ENCODE measurements at regions not wholly inside any gene's neighbourhood (a gene's known extent, or its start where the extent isn't known, plus 50 kb on each side); places are given as distances from the start of the nearest gene placed in this dataset.

DNA sequence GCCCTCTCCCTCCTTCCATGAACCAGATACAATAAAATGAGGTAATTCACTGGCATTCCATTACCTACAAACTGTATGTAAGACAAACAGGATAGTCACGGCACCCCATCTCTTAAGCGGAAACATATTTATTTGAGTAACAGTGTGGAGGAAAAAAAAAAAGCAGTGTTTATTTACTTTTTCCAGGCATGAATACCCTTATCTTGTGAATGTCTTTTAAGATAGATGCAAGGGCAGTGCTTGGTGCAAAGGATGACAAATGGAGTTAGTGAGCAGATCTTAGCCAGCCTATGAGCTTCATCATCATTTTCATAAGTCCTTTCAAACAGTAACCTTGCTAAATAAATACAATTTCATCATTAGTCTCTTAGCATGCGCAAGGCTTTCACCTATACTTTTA, 1661.8 kb upstream of the SPRY2 start:
- Histone ChIP-seq H3K27ac (ENCODE audit: low read length) (no peak overlapping the region), H3K79me2 (replicated peaks; ENCODE audit: insufficient read depth, low read length) (no peaks in the 10 kb centered on the region), H3K4me2 (ENCODE audit: low read length) (no peak overlapping the region), H3K36me3 (ENCODE audit: insufficient read depth, low read length) (no peaks in the 10 kb centered on the region), H3K4me3 (ENCODE audit: low read length) (no peak overlapping the region), H3K9ac (ENCODE audit: low read length) (no peak overlapping the region), H3K27me3 (ENCODE audit: insufficient read depth, low read depth, low read length) (no peaks in the 10 kb centered on the region), H3F3A (ENCODE audit: insufficient read depth, low read length, poor library complexity, severe bottlenecking) (no peaks in the 10 kb centered on the region), H4K20me1 (ENCODE audit: insufficient read depth) (no peaks in the 10 kb centered on the region), H3K9me3 (ENCODE audit: low read length) (no peaks in the 10 kb centered on the region), H3K9me2 (ENCODE audit: insufficient read depth, low read length) (no peaks in the 10 kb centered on the region), H2AFZ (ENCODE audit: low read depth, low read length) (no peak overlapping the region)
- no peak for TF ChIP-seq RAD21 (conservative IDR thresholded peaks at IDR 0.05)
- TF ChIP-seq EP300 (conservative IDR thresholded peaks at IDR 0.05; ENCODE audit: poor library complexity, severe bottlenecking) = no peak
- no peak for TF ChIP-seq EZH2 (IDR thresholded peaks at IDR 0.05; ENCODE audit: borderline replicate concordance, insufficient read depth, low read length, poor library complexity, severe bottlenecking)
- TF ChIP-seq TAF1 (IDR thresholded peaks at IDR 0.05; ENCODE audit: low read depth) = no peak
- no peak for TF ChIP-seq POLR2AphosphoS5 (IDR thresholded peaks at IDR 0.05)
- TF ChIP-seq, protein P1, sequence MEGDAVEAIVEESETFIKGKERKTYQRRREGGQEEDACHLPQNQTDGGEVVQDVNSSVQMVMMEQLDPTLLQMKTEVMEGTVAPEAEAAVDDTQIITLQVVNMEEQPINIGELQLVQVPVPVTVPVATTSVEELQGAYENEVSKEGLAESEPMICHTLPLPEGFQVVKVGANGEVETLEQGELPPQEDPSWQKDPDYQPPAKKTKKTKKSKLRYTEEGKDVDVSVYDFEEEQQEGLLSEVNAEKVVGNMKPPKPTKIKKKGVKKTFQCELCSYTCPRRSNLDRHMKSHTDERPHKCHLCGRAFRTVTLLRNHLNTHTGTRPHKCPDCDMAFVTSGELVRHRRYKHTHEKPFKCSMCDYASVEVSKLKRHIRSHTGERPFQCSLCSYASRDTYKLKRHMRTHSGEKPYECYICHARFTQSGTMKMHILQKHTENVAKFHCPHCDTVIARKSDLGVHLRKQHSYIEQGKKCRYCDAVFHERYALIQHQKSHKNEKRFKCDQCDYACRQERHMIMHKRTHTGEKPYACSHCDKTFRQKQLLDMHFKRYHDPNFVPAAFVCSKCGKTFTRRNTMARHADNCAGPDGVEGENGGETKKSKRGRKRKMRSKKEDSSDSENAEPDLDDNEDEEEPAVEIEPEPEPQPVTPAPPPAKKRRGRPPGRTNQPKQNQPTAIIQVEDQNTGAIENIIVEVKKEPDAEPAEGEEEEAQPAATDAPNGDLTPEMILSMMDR (IDR thresholded peaks at IDR 0.05; ENCODE audit: poor library complexity, severe bottlenecking) = no peak
- TF ChIP-seq MXI1 (conservative IDR thresholded peaks at IDR 0.05; ENCODE audit: poor library complexity, severe bottlenecking) = no peak
- no peak for TF ChIP-seq SMC3 (conservative IDR thresholded peaks at IDR 0.05; ENCODE audit: poor library complexity)
- TF ChIP-seq, protein P2, sequence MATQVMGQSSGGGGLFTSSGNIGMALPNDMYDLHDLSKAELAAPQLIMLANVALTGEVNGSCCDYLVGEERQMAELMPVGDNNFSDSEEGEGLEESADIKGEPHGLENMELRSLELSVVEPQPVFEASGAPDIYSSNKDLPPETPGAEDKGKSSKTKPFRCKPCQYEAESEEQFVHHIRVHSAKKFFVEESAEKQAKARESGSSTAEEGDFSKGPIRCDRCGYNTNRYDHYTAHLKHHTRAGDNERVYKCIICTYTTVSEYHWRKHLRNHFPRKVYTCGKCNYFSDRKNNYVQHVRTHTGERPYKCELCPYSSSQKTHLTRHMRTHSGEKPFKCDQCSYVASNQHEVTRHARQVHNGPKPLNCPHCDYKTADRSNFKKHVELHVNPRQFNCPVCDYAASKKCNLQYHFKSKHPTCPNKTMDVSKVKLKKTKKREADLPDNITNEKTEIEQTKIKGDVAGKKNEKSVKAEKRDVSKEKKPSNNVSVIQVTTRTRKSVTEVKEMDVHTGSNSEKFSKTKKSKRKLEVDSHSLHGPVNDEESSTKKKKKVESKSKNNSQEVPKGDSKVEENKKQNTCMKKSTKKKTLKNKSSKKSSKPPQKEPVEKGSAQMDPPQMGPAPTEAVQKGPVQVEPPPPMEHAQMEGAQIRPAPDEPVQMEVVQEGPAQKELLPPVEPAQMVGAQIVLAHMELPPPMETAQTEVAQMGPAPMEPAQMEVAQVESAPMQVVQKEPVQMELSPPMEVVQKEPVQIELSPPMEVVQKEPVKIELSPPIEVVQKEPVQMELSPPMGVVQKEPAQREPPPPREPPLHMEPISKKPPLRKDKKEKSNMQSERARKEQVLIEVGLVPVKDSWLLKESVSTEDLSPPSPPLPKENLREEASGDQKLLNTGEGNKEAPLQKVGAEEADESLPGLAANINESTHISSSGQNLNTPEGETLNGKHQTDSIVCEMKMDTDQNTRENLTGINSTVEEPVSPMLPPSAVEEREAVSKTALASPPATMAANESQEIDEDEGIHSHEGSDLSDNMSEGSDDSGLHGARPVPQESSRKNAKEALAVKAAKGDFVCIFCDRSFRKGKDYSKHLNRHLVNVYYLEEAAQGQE (IDR thresholded peaks at IDR 0.05; ENCODE audit: borderline replicate concordance) = no peak

DNA sequence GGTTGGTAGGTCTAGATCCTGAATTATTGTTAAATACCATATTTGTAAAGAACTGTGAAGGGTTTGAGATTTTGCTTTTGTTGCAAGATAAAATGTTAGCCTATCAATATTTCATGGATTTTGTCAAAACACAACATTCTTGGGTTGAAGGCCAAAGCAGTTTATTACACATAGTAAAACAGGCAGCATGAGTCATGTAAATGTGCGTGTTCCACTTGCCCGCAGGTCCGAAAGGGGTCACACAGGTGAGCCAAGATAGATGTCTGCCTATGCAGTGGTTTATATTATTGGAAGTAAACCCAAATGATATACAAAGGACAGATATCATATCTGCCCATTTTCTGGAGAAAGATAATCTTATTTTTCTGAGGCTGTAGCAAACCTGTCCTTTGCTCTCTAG, 1654.4 kb upstream of the SPRY2 start:
- Histone ChIP-seq H3F3A (ENCODE audit: insufficient read depth, low read length, poor library complexity, severe bottlenecking) (no peaks in the 10 kb centered on the region), H2AFZ (ENCODE audit: low read depth, low read length) (no peak overlapping the region), H3K4me3 (ENCODE audit: low read length) (no peak overlapping the region), H3K9ac (ENCODE audit: low read length) (no peak overlapping the region), H3K9me3 (ENCODE audit: low read length) (no peaks in the 10 kb centered on the region), H3K79me2 (replicated peaks; ENCODE audit: insufficient read depth, low read length) (no peaks in the 10 kb centered on the region), H3K36me3 (ENCODE audit: insufficient read depth, low read length) (no peaks in the 10 kb centered on the region), H4K20me1 (ENCODE audit: insufficient read depth) (no peaks in the 10 kb centered on the region), H3K27ac (ENCODE audit: low read length) (no peak overlapping the region), H3K27me3 (ENCODE audit: insufficient read depth, low read depth, low read length) (no peaks in the 10 kb centered on the region), H3K4me2 (ENCODE audit: low read length) (no peak overlapping the region), H3K9me2 (ENCODE audit: insufficient read depth, low read length) (no peaks in the 10 kb centered on the region)
- TF ChIP-seq EZH2 (IDR thresholded peaks at IDR 0.05; ENCODE audit: borderline replicate concordance, insufficient read depth, low read length, poor library complexity, severe bottlenecking) = no peak
- TF ChIP-seq TAF1 (IDR thresholded peaks at IDR 0.05; ENCODE audit: low read depth) = no peak
- TF ChIP-seq EP300 (conservative IDR thresholded peaks at IDR 0.05; ENCODE audit: poor library complexity, severe bottlenecking) = no peak
- TF ChIP-seq POLR2AphosphoS5 (IDR thresholded peaks at IDR 0.05) = no peak
- TF ChIP-seq, protein P2 (IDR thresholded peaks at IDR 0.05; ENCODE audit: borderline replicate concordance) = no peak
- TF ChIP-seq, protein P1 (IDR thresholded peaks at IDR 0.05; ENCODE audit: poor library complexity, severe bottlenecking) = no peak
- TF ChIP-seq SMC3 (conservative IDR thresholded peaks at IDR 0.05; ENCODE audit: poor library complexity) = no peak
- TF ChIP-seq RAD21 (conservative IDR thresholded peaks at IDR 0.05) = no peak
- TF ChIP-seq MXI1 (conservative IDR thresholded peaks at IDR 0.05; ENCODE audit: poor library complexity, severe bottlenecking) = no peak
